ENCODE measurements at regions not wholly inside any gene's neighbourhood (a gene's known extent, or its start where the extent isn't known, plus 50 kb on each side); places are given as distances from the start of the nearest gene placed in this dataset.

DNA sequence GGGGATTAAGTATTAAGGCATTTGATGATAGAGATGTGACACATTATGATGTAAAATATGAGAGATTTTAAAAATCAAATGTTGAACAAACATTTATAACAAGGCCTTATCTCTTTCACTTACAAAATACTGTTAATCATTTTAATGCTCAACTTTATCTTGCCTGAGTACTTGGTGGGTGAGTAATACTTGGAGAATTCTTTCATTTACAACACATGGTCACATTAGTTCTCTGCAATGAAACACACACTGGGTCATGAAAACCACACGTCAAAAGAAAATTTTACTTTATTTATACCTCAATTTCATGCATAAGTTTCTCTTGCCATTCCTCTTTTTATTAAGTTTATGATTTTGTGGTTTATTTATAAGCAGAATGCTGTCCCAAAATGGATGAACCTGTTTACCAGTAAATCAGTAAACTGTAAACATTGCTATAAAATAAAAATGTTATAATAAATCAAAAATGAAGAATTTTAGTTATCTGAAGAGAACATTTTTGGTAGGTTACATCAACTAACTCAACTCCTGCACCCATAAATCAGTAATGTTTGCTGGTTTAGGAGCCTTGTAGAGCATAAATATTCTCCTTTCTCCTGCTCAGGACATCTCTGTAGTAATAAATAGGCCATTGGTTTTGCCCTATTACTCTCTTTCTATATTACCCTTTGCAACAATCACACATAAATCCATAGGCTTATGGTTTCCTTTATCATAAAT, 233.5 kb upstream of the NLGN4Y start:
- no peak overlapping the region for H3K9ac ChIP-seq (ENCODE audit: low read depth, low read length)
- H3K9me3 ChIP-seq (ENCODE audit: insufficient read depth, low read depth, low read length): no peaks in the 10 kb centered on the region
- no peaks in the 10 kb centered on the region for H3K4me1 ChIP-seq (ENCODE audit: insufficient read depth, low read length)
- no peaks in the 10 kb centered on the region for H3K27me3 ChIP-seq (ENCODE audit: insufficient read depth, low read length)
- H3K36me3 ChIP-seq (ENCODE audit: insufficient read depth, low read depth, low read length): no peaks in the 10 kb centered on the region
- H3K4me3 ChIP-seq (ENCODE audit: low read length): no peak overlapping the region
- H3K27ac ChIP-seq (ENCODE audit: low read length): no peak overlapping the region

DNA sequence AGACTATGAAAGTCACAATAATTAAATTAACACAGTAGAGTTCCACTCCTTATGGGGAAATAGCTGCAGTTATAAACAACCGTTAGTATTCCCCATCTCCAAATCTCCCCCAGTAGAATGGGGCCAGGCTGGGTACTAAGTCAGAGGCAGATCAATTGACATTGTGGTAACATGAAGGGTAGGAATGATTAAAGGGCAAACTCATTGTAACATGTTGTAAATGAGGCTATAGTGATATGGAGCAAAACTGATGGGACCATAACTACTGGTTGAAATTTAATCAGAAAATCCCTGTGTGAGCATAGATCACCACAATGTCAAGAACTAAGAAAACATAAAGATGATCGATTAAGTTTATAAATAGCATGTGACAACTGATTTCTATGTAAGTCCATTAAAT, 231.9 kb upstream of the NLGN4Y start:
- Histone ChIP-seq H3K4me1 (ENCODE audit: insufficient read depth, low read length) (no peaks in the 10 kb centered on the region), H3K36me3 (ENCODE audit: insufficient read depth, low read depth, low read length) (no peaks in the 10 kb centered on the region), H3K4me3 (ENCODE audit: low read length) (no peak overlapping the region), H3K27ac (ENCODE audit: low read length) (no peak overlapping the region), H3K9me3 (ENCODE audit: insufficient read depth, low read depth, low read length) (no peaks in the 10 kb centered on the region), H3K9ac (ENCODE audit: low read depth, low read length) (no peak overlapping the region), H3K27me3 (ENCODE audit: insufficient read depth, low read length) (no peaks in the 10 kb centered on the region)

DNA sequence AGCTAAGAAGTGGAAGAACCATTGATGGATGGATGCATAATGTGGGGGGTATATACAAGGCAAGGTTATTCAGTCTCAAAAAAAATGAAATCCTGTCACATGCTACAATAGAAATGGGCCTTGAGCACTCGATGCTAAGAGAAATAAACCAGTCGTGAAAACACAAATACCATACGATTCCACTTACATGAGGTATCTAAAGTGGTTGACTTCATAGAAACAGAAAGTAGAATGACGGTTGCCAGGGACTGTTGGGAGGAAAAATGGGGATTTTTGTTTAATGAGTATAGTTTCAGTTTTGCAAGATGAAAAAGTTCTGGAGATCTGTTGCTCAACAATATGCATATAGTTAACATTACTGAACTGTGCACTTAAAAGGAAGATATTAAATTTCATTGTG, 223.6 kb upstream of the NLGN4Y start:
- Histone ChIP-seq H3K9ac (ENCODE audit: low read depth, low read length) (no peak overlapping the region), H3K27ac (ENCODE audit: low read length) (no peak overlapping the region), H3K9me3 (ENCODE audit: insufficient read depth, low read depth, low read length) (no peaks in the 10 kb centered on the region), H3K4me1 (ENCODE audit: insufficient read depth, low read length) (no peaks in the 10 kb centered on the region), H3K27me3 (ENCODE audit: insufficient read depth, low read length) (no peaks in the 10 kb centered on the region), H3K4me3 (ENCODE audit: low read length) (no peak overlapping the region), H3K36me3 (ENCODE audit: insufficient read depth, low read depth, low read length) (no peaks in the 10 kb centered on the region)

DNA sequence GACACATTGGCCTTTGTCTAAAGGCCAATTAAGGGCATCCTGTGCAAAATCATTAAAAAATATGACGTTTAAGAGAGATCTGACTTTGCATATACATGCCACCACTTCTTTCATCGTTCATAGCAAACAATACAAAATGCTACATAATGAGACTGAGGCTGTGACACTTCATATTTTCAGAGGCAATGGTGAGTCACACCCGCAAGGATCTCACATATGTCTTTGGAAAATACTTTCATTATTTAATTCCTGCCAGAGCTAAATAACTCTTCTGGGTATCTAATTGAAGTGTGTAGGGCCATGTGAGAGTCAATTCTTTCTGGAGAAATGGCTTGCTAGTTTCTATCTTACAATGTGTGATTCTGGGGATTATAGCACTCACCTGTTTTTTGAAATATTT, 222.8 kb upstream of the NLGN4Y start:
- no peak overlapping the region for H3K27ac ChIP-seq (ENCODE audit: low read length)
- H3K4me3 ChIP-seq (ENCODE audit: low read length): no peak overlapping the region
- no peaks in the 10 kb centered on the region for H3K4me1 ChIP-seq (ENCODE audit: insufficient read depth, low read length)
- H3K36me3 ChIP-seq (ENCODE audit: insufficient read depth, low read depth, low read length): no peaks in the 10 kb centered on the region
- no peak overlapping the region for H3K9ac ChIP-seq (ENCODE audit: low read depth, low read length)
- no peaks in the 10 kb centered on the region for H3K27me3 ChIP-seq (ENCODE audit: insufficient read depth, low read length)
- no peaks in the 10 kb centered on the region for H3K9me3 ChIP-seq (ENCODE audit: insufficient read depth, low read depth, low read length)

DNA sequence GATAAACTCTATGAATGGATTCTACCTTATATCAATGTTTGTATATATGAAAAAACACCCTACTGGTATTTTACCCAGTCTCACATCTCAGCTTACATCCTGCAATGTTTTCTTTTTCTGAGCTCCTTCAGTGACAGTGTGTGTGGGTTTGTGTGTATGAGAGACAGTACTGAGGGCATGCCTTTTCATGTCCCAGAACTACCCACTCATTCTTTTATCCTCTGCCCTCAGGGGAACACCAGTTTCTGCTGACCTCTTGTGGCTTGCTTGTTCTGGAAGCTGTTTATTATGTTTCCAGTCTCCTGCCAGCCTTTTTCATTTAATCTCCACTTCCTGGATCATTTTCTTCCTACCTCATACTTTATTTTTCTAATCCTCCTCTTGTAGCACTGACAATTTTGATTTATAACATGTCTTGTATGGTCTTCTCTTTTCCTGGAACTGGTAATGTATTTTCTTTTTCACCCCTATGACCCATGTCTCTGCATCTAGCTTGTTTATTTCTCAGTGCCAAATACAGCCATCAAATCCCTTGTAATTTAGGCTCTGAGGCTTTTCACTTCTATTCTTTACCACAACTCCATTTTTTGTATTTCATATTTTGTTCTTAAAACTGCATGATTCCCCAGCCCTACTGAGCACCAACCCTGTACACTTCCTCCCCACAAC, 195.5 kb upstream of the NLGN4Y start:
- H3K9me3 ChIP-seq (ENCODE audit: insufficient read depth, low read depth, low read length): no peaks in the 10 kb centered on the region
- H3K9ac ChIP-seq (ENCODE audit: low read depth, low read length): no peak overlapping the region
- H3K27ac ChIP-seq (ENCODE audit: low read length): no peak overlapping the region
- H3K36me3 ChIP-seq (ENCODE audit: insufficient read depth, low read depth, low read length): no peaks in the 10 kb centered on the region
- no peak overlapping the region for H3K4me3 ChIP-seq (ENCODE audit: low read length)
- no peaks in the 10 kb centered on the region for H3K27me3 ChIP-seq (ENCODE audit: insufficient read depth, low read length)
- peaks cover 10% of the 10 kb centered on the region; the same call in 1 of the 2 replicates for H3K4me1 ChIP-seq (ENCODE audit: insufficient read depth, low read length)

DNA sequence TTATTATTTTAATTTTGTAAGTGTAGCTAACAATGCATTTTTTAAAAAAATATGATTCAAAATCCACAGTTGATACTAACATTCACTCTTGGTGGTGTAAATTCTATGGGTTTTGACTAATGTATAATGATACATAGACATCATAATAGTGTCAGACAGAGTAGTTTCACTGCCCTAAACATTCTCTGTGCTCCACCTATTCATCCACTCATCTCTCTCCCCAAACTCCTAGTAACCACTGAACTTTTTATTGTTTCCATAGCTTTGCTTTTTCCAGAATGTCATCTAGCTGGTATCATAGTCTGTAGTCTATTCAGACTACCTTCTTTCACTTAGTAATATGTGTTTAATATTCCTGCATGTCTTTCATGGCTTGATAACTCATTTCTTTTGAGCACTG, 194.0 kb upstream of the NLGN4Y start:
- Histone ChIP-seq H3K9ac (ENCODE audit: low read depth, low read length) (no peak overlapping the region), H3K4me1 (ENCODE audit: insufficient read depth, low read length) (peaks cover 10% of the 10 kb centered on the region; the same call in 1 of the 2 replicates), H3K27me3 (ENCODE audit: insufficient read depth, low read length) (no peaks in the 10 kb centered on the region), H3K4me3 (ENCODE audit: low read length) (no peak overlapping the region), H3K9me3 (ENCODE audit: insufficient read depth, low read depth, low read length) (no peaks in the 10 kb centered on the region), H3K27ac (ENCODE audit: low read length) (no peak overlapping the region), H3K36me3 (ENCODE audit: insufficient read depth, low read depth, low read length) (no peaks in the 10 kb centered on the region)

DNA sequence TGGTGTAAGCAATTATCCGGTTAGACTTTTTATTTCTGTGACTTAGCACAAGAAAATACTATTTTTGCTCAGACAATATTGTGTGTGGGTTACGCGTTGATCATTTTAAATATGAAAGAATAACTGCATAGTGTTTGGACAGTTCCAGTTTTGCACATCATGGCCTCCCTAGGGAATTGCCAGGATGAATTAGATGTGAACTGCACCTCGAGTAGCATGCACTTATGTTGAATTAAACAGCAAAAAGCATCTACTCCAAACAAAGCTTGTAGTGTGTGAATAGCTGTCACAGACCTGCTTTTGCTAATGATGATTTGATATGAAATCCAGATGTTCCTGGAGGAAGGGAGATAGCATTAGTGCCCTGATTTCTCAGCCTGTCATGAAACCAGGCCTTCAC, 184.8 kb upstream of the NLGN4Y start:
- H3K36me3 ChIP-seq (ENCODE audit: insufficient read depth, low read depth, low read length): no peaks in the 10 kb centered on the region
- H3K9ac ChIP-seq (ENCODE audit: low read depth, low read length): no peak overlapping the region
- no peak overlapping the region for H3K27ac ChIP-seq (ENCODE audit: low read length)
- H3K27me3 ChIP-seq (ENCODE audit: insufficient read depth, low read length): no peaks in the 10 kb centered on the region
- no peaks in the 10 kb centered on the region for H3K9me3 ChIP-seq (ENCODE audit: insufficient read depth, low read depth, low read length)
- no peak overlapping the region for H3K4me3 ChIP-seq (ENCODE audit: low read length)
- H3K4me1 ChIP-seq (ENCODE audit: insufficient read depth, low read length): no peaks in the 10 kb centered on the region

DNA sequence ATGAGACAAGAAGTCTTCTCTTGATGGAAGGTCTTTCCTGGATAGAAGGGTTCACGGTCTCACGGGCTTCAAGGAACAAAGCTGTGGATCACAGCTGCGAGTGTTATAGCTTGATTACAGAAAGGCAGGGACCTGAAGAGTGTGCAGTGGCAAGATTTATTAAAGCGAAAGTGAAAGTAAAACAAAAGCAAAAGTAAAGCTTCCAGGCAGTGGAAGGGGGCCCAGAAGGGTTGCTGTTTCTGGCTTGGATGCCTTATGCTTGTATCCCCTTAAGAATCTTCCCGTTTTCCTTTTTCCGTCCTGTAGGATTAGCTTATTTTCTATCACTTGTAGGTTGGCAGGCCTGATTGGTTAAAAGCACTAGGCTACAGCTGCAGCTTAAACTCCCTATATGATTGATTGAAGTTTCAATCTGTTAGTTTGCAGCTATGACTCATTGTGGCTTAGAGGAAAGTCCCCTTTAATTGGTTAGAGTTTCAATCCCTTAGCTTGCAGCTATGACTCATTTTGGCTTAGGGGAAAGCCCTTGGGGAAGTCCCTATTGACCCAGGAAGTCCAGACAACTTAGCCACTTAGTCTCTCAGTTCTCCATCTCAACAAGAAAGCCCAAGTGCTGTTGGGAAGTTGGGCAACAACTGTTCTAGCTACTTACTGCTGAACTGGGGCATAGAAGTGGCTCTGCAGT, 183.7 kb upstream of the NLGN4Y start:
- H3K4me3 ChIP-seq (ENCODE audit: low read length): no peak overlapping the region
- H3K36me3 ChIP-seq (ENCODE audit: insufficient read depth, low read depth, low read length): no peaks in the 10 kb centered on the region
- no peaks in the 10 kb centered on the region for H3K9me3 ChIP-seq (ENCODE audit: insufficient read depth, low read depth, low read length)
- H3K27me3 ChIP-seq (ENCODE audit: insufficient read depth, low read length): no peaks in the 10 kb centered on the region
- no peak overlapping the region for H3K27ac ChIP-seq (ENCODE audit: low read length)
- 0 out of 2 replicates have a peak, but pooled peaks cover 6% of the 10 kb centered on the region for H3K4me1 ChIP-seq (ENCODE audit: insufficient read depth, low read length)
- no peak overlapping the region for H3K9ac ChIP-seq (ENCODE audit: low read depth, low read length)

DNA sequence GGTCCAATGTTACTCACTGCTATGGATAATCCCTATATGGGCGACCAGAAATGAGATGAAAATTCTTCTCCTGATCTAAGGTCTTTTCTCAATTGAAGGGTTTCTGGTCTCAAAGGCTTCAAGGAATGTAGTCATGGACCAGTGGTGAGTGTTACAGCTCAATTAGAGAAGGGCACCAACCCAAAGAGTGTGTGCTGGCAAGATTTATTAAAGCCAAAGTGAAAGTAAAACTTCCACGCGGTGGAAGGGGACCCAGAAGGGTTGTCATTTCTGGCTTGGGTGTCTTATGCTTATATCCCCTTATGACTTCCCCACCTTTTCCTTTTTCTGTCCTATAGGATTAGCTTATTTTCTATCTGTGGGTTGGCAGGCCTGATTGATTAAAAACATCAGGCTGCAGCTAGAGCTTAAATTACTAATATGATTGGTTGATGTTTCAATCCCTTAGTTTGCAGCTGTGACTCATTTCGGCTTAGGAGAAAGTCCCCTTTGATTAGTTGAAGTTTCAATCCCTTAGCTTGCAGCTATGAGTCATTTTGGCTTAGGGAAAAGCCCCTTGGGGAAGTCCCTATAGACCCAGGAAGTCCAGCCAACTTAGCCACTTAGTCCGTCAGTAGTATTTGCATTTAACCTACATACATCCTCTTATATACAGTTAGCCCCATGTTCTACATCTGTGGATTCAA, 179.5 kb upstream of the NLGN4Y start:
- no peak overlapping the region for H3K27ac ChIP-seq (ENCODE audit: low read length)
- H3K4me3 ChIP-seq (ENCODE audit: low read length): no peak overlapping the region
- H3K36me3 ChIP-seq (ENCODE audit: insufficient read depth, low read depth, low read length): no peaks in the 10 kb centered on the region
- peaks cover 10% of the 10 kb centered on the region; the same call in 1 of the 2 replicates for H3K4me1 ChIP-seq (ENCODE audit: insufficient read depth, low read length)
- no peaks in the 10 kb centered on the region for H3K27me3 ChIP-seq (ENCODE audit: insufficient read depth, low read length)
- no peak overlapping the region for H3K9ac ChIP-seq (ENCODE audit: low read depth, low read length)
- no peaks in the 10 kb centered on the region for H3K9me3 ChIP-seq (ENCODE audit: insufficient read depth, low read depth, low read length)

DNA sequence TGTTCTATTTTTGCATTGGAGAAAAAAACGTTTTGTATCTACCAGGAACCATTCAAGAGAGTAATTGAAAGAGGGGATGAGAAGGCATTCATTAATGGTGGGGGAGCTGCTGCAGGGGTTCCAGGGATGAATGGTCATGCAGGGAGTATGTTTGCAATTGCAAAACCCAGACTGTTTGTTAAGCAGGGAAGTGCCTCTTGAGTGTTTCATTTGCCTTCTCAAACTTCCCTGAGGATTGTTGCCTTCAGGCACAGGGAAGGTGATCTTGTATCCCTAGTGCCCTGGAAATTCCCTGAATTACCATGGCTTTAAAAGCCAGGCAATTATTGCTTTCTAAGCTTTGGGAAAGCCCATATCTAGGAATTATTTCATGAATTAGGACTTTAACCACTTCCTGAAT, 172.7 kb upstream of the NLGN4Y start:
- Histone ChIP-seq H3K27ac (ENCODE audit: low read length) (peak overlapping the region; percentile 75), H3K4me1 (ENCODE audit: insufficient read depth, low read length) (peaks cover 12% of the 10 kb centered on the region; the same call in 1 of the 2 replicates), H3K9ac (ENCODE audit: low read depth, low read length) (no peak overlapping the region), H3K36me3 (ENCODE audit: insufficient read depth, low read depth, low read length) (no peaks in the 10 kb centered on the region), H3K4me3 (ENCODE audit: low read length) (0 out of 2 replicates have a peak overlapping the region, but pooled peaks have one; percentile 19), H3K9me3 (ENCODE audit: insufficient read depth, low read depth, low read length) (no peaks in the 10 kb centered on the region), H3K27me3 (ENCODE audit: insufficient read depth, low read length) (no peaks in the 10 kb centered on the region)

DNA sequence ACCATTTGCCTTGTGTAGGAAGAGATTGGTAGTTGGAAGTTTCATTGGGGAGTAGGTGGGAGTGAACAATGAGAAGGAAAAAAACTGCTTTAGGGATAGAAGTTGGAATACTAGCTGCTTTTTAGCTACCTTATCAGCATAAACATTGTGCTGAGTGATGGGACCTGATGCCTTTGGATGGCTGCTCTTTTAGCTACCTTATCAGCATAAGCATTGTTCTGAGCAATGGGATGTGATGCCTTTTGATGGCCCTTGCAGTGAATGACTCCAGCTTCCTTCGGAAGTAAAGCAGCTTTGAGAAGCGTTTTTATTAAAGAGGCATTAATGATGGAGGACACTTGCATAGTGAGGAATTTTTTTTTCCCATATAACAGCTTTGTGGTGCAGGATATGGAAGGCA, 168.2 kb upstream of the NLGN4Y start:
- Histone ChIP-seq H3K4me3 (ENCODE audit: low read length) (no peak overlapping the region), H3K36me3 (ENCODE audit: insufficient read depth, low read depth, low read length) (no peaks in the 10 kb centered on the region), H3K4me1 (ENCODE audit: insufficient read depth, low read length) (peaks cover 20% of the 10 kb centered on the region), H3K9me3 (ENCODE audit: insufficient read depth, low read depth, low read length) (peaks cover 6% of the 10 kb centered on the region; the same call in 1 of the 2 replicates), H3K27ac (ENCODE audit: low read length) (no peak overlapping the region), H3K27me3 (ENCODE audit: insufficient read depth, low read length) (no peaks in the 10 kb centered on the region), H3K9ac (ENCODE audit: low read depth, low read length) (no peak overlapping the region)

Measured in iPS-20b (cell line).